ENCODE measurements at regions not wholly inside any gene's neighbourhood (a gene's known extent, or its start where the extent isn't known, plus 50 kb on each side); places are given as distances from the start of the nearest gene placed in this dataset.

GRCh38 chr2:19811186-19811585 lies 90.6 kb downstream of the TTC32 start:
- TF ChIP-seq CTCF (IDR thresholded peaks at IDR 0.05; ENCODE audit: insufficient read depth, low read length) = no peak
- H3K4me3 ChIP-seq (ENCODE audit: low read depth, low read length) = no peak overlapping the region
- DNase-seq (ENCODE audit: low read depth) = no peak

GRCh38 chr2:19810637-19811036 lies 91.1 kb downstream of the TTC32 start:
- DNase-seq (ENCODE audit: low read depth) = no peak
- H3K4me3 ChIP-seq (ENCODE audit: low read depth, low read length) = no peak overlapping the region
- TF ChIP-seq CTCF (IDR thresholded peaks at IDR 0.05; ENCODE audit: insufficient read depth, low read length) = no peak

GRCh38 chr2:19810148-19810547 lies 91.6 kb downstream of the TTC32 start:
- H3K4me3 ChIP-seq (ENCODE audit: low read depth, low read length) = no peak overlapping the region
- TF ChIP-seq CTCF (IDR thresholded peaks at IDR 0.05; ENCODE audit: insufficient read depth, low read length) = no peak
- DNase-seq (ENCODE audit: low read depth) = no peak

- no peak overlapping the region for H3K4me3 ChIP-seq (ENCODE audit: low read depth, low read length)
- TF ChIP-seq CTCF (IDR thresholded peaks at IDR 0.05; ENCODE audit: insufficient read depth, low read length) = no peak
- no peak for DNase-seq (ENCODE audit: low read depth)
Observed at GRCh38 chr2:19809206-19809605, 92.6 kb downstream of the TTC32 start.

- TF ChIP-seq CTCF (IDR thresholded peaks at IDR 0.05; ENCODE audit: insufficient read depth, low read length) = no peak
- peak; percentile 50 for DNase-seq (ENCODE audit: low read depth)
- no peak overlapping the region for H3K4me3 ChIP-seq (ENCODE audit: low read depth, low read length)
Observed at GRCh38 chr2:19807866-19808265, 93.9 kb downstream of the TTC32 start.

GRCh38 chr2:19807346-19807745 lies 94.4 kb downstream of the TTC32 start:
- TF ChIP-seq CTCF (IDR thresholded peaks at IDR 0.05; ENCODE audit: insufficient read depth, low read length) = no peak
- DNase-seq (ENCODE audit: low read depth) = no peak
- H3K4me3 ChIP-seq (ENCODE audit: low read depth, low read length) = no peak overlapping the region

- DNase-seq (ENCODE audit: low read depth) = no peak
Observed at GRCh38 chr2:19806591-19806990, 95.2 kb downstream of the TTC32 start.

More at GRCh38 chr2:19806591-19806990, 95.2 kb downstream of the TTC32 start:
- TF ChIP-seq CTCF (IDR thresholded peaks at IDR 0.05; ENCODE audit: insufficient read depth, low read length) = no peak
- H3K4me3 ChIP-seq (ENCODE audit: low read depth, low read length) = no peak overlapping the region

All from fibroblast of the aortic adventitia (primary cell).